HepG2 (cell line): ENCODE measurements at regions not wholly inside any gene's neighbourhood (a gene's known extent, or its start where the extent isn't known, plus 50 kb on each side); places are given as distances from the start of the nearest gene placed in this dataset.

ENCODE experiments used
- ATAC-seq: fragments of 200-7000 bp; cut with Tn5 transposase; 3 replicates; pipeline ENCODE4 v1.9.1; 2020; ENCODE audit warnings: mild to moderate bottlenecking, moderate library complexity
- BruUV-seq: library from RNA; stranded (reverse); fragments of 400-500 nt; replicated peaks from 2 replicates; lab custom pipeline; 2021; lab: Mats Ljungman, UMichigan
- CTCF ChIA-PET: fragments of 300-600 bp; formaldehyde crosslinking; extraction: SDS; loops from one replicate; lab custom pipeline; 2021; ENCODE audit warnings: low total read pairs, inconsistent platforms, low intra/inter-chr PET ratio; lab: Yijun Ruan, JAX
- POLR2A ChIA-PET: fragments of 350-600 bp; sonication (Branson Sonifier 250); formaldehyde crosslinking; loops from one replicate; lab custom pipeline; 2020; ENCODE audit warnings: antibody characterized with exemption, inconsistent platforms; lab: Yijun Ruan, JAX
- DNase-seq: peaks from one replicate; pipeline ENCODE4 v3.0.0-alpha.2; 2015; ENCODE audit warnings: low spot score
- FAIRE-seq: peaks from 3 replicates; lab custom pipeline; 2011; peaks lifted over from hg19 to GRCh38; lab: Jason Lieb, UNC
- H2AFZ ChIP-seq: one replicate; pipeline ENCODE4 v1.6.1; 2011; ENCODE audit warnings: low read length, inconsistent platforms
- H3K27ac ChIP-seq: fragments of 300-600 bp; 3 replicates; pipeline ENCODE4 v1.8.0; 2011; ENCODE audit warnings: mixed run types, mild to moderate bottlenecking, mixed read lengths, low read length, inconsistent platforms; ENCODE audit not compliant: insufficient read depth; ENCODE audit errors: extremely low read length
- H3K27me3 ChIP-seq, 2 experiments: fragments of 200-600 bp in 1 of 2; 2 replicates in 1 of 2; 3 replicates in 1 of 2; pipeline versions ENCODE4 v1.6.0 to v1.8.0; 2011; ENCODE audit warnings: low read length in 2 of 2, mild to moderate bottlenecking in 2 of 2, moderate library complexity in 2 of 2, inconsistent platforms in 1 of 2; ENCODE audit not compliant: insufficient read depth in 2 of 2, control insufficient read depth in 1 of 2
- H3K36me3 ChIP-seq, 2 experiments: fragments of 200-600 bp in 1 of 2; replicated peaks in 1 of 2; 2 replicates in 1 of 2; 3 replicates in 1 of 2; pipeline versions ENCODE4 v1.5.1 to v1.8.0; 2011; ENCODE audit warnings: low read length in 2 of 2, inconsistent platforms in 1 of 2; ENCODE audit not compliant: insufficient read depth in 2 of 2, control insufficient read depth in 1 of 2
- H3K4me1 ChIP-seq: 2 replicates; pipeline ENCODE4 v1.5.1; 2012; ENCODE audit warnings: low read length, inconsistent platforms; ENCODE audit not compliant: insufficient read depth
- H3K4me2 ChIP-seq: 2 replicates; pipeline ENCODE4 v1.6.0; 2011; ENCODE audit warnings: low read depth, low read length, inconsistent platforms
- H3K4me3 ChIP-seq, 3 experiments: fragments of 200-600 bp in 1 of 3; sonication (generic), shearing (Covaris generic) in 1 of 3; replicated peaks in 1 of 3; 2 replicates each; pipeline ENCODE4 v1.5.1; 2011 to 2016; ENCODE audit warnings: low read length in 3 of 3, inconsistent platforms in 2 of 3, low read depth in 2 of 3, mild to moderate bottlenecking in 2 of 3, control low read depth in 1 of 3, mixed read lengths in 1 of 3; ENCODE audit not compliant: insufficient read depth in 1 of 3
- H3K79me2 ChIP-seq: one replicate; pipeline ENCODE4 v1.6.1; 2011; ENCODE audit warnings: low read length, inconsistent platforms; ENCODE audit not compliant: insufficient read depth
- H3K9ac ChIP-seq: 2 replicates; pipeline ENCODE4 v1.6.0; 2011; ENCODE audit warnings: mild to moderate bottlenecking, low read depth, low read length, inconsistent platforms; ENCODE audit not compliant: insufficient read depth
- H3K9me3 ChIP-seq: 2 replicates; pipeline ENCODE4 v1.5.1; 2012; ENCODE audit warnings: mild to moderate bottlenecking, low read length
- H4K20me1 ChIP-seq: 2 replicates; pipeline ENCODE4 v1.6.0; 2011; ENCODE audit warnings: inconsistent platforms, mild to moderate bottlenecking, low read length, moderate library complexity; ENCODE audit not compliant: insufficient read depth
- ARID2 ChIP-seq: sonication (generic); formaldehyde crosslinking; IDR thresholded peaks from 2 replicates; pipeline ENCODE4 v1.8.1; 2022; ENCODE audit warnings: mild to moderate bottlenecking, missing genetic modification reagents, borderline replicate concordance
- ATAD3A ChIP-seq: sonication (generic); formaldehyde crosslinking; IDR thresholded peaks from 2 replicates; pipeline ENCODE4 v1.4.0; 2020; ENCODE audit warnings: missing genetic modification reagents
- ATF7 ChIP-seq, 2 experiments: fragments of 450-650 bp in 1 of 2; sonication (generic) in 1 of 2; formaldehyde crosslinking in 1 of 2; IDR thresholded peaks; 2 replicates each; pipeline versions ENCODE4 v1.4.0 to v1.6.1; 2016 to 2020; ENCODE audit warnings: antibody characterized with exemption in 1 of 2, mild to moderate bottlenecking in 1 of 2, missing genetic modification reagents in 1 of 2
- DR1 ChIP-seq: sonication (generic); formaldehyde crosslinking; IDR thresholded peaks from 2 replicates; pipeline ENCODE4 v1.8.0; 2021; ENCODE audit warnings: mild to moderate bottlenecking, missing genetic modification reagents, inconsistent platforms
- ELK4 ChIP-seq: sonication (generic); formaldehyde crosslinking; IDR thresholded peaks from 2 replicates; pipeline ENCODE4 v1.9.0; 2021; ENCODE audit warnings: missing genetic modification reagents, borderline replicate concordance
- GABPB1 ChIP-seq: IDR thresholded peaks from 2 replicates; pipeline ENCODE4 v1.6.1; 2016; ENCODE audit warnings: mild to moderate bottlenecking, missing genetic modification reagents, moderate library complexity, missing compliant biosample characterization
- RBFOX2 ChIP-seq: fragments of 200-400 bp; formaldehyde crosslinking; IDR thresholded peaks from 2 replicates; pipeline ENCODE4 v1.6.1; 2017; ENCODE audit warnings: low read depth, mild to moderate bottlenecking, low read length
- SIN3B ChIP-seq: fragments of 150-350 bp; IDR thresholded peaks from 2 replicates; pipeline ENCODE4 v1.6.1; 2014; ENCODE audit warnings: low read length
- SNRNP70 ChIP-seq: fragments of 200-400 bp; formaldehyde crosslinking; IDR thresholded peaks from 2 replicates; pipeline ENCODE4 v1.6.1; 2017; ENCODE audit warnings: mild to moderate bottlenecking, low read depth, low read length, moderate library complexity
- SP4 ChIP-seq: sonication (generic); formaldehyde crosslinking; IDR thresholded peaks from 2 replicates; pipeline ENCODE4 v1.8.1; 2023; ENCODE audit warnings: mild to moderate bottlenecking, missing genetic modification reagents
- ZNF720 ChIP-seq: sonication (generic); formaldehyde crosslinking; IDR thresholded peaks from 2 replicates; pipeline ENCODE4 v1.4.0; 2020; ENCODE audit warnings: missing genetic modification reagents
- WGBS: methylation state at CpG from one replicate; pipeline ENCODE4 v1.1.6; 2017; ENCODE audit warnings: low lambda C conversion rate; 5-methylcytosine and 5-hydroxymethylcytosine counted together
- in situ Hi-C: cut with HindIII; loops from 2 replicates; pipeline ENCODE4 v1.10.0; 2017; ENCODE audit warnings: low pct_unique_long_range_greater_than_20kb; ENCODE audit not compliant: extremely low pct_ligation_motif_present
- intact Hi-C: fragments of 100-400 bp; cut with micrococcal nuclease; formaldehyde crosslinking; loops from one replicate; pipeline ENCODE4 v1.10.0; 2022; ENCODE audit not compliant: unreplicated experiment

- 0% methylated on average over 2 of the region's 2 CpGs for WGBS
- no peaks in the 10 kb centered on the region for H4K20me1 ChIP-seq
- ATAC-seq (no peak), FAIRE-seq (no peak), DNase-seq (no peak)
- H2AFZ ChIP-seq: no peak overlapping the region
- BruUV-seq: no TSS peak
- in situ Hi-C loops (no loop called here), intact Hi-C loops (no loop called here)
- POLR2A ChIA-PET: no interaction called here
- no peaks in the 10 kb centered on the region for H3K4me1 ChIP-seq
- H3K4me3 ChIP-seq: no peak overlapping the region
- no peak overlapping the region for H3K27ac ChIP-seq
- H3K4me2 ChIP-seq: no peak overlapping the region
- H3K79me2 ChIP-seq: no peaks in the 10 kb centered on the region
- H3K36me3 ChIP-seq: no peaks in the 10 kb centered on the region
- no peak for TF ChIP-seq SIN3B
- no peak for TF ChIP-seq RBFOX2
- no peak for TF ChIP-seq ATF7 (IDR thresholded peaks at IDR 0.05)
- no peak for TF ChIP-seq ATF7 (CRISPR knock-in tag; IDR thresholded peaks at IDR 0.05)
- TF ChIP-seq ELK4: no peak
- no peak for TF ChIP-seq GABPB1 (CRISPR knock-in tag)
- TF ChIP-seq SNRNP70: no peak
- no peak for TF ChIP-seq SP4 (CRISPR knock-in tag)
- TF ChIP-seq ATAD3A: no peak
- TF ChIP-seq ZNF720 (CRISPR knock-in tag): no peak
- no peak for TF ChIP-seq ARID2 (CRISPR knock-in tag)
- no peak for TF ChIP-seq DR1 (CRISPR knock-in tag)
- CTCF ChIA-PET: no interaction called here
- H3K27me3 ChIP-seq: no peaks in the 10 kb centered on the region
- peaks cover 92% of the 10 kb centered on the region for H3K9me3 ChIP-seq
- H3K9ac ChIP-seq: no peak overlapping the region
Measured at GRCh38 chr10:10010397-10010796, 1007.3 kb upstream of the CELF2 start.
